OCI-LY3 (cell line): ENCODE measurements at regions not wholly inside any gene's neighbourhood (a gene's known extent, or its start where the extent isn't known, plus 50 kb on each side); places are given as distances from the start of the nearest gene placed in this dataset.

Experiments
- H2AFZ ChIP-seq: fragments of 200-600, 300-600 bp; shearing (Covaris generic); 2 replicates; pipeline ENCODE4 v1.6.0; 2014; ENCODE audit warnings: antibody characterized with exemption, low read depth, low read length
- H3K27ac ChIP-seq: fragments of 200-600, 300-600 bp; sonication (generic); 2 replicates; pipeline ENCODE4 v1.5.1; 2014; ENCODE audit warnings: mild to moderate bottlenecking, low read length, moderate library complexity, mixed read lengths
- H3K27me3 ChIP-seq: fragments of 200-600, 300-600 bp; sonication (generic); 2 replicates; pipeline ENCODE4 v1.6.1; 2014; ENCODE audit warnings: low read depth, low read length, mixed read lengths
- H3K36me3 ChIP-seq: fragments of 200-600, 300-600 bp; sonication (generic); replicated peaks from 2 replicates; pipeline ENCODE3; 2014; ENCODE audit warnings: low read depth, low read length, mixed read lengths
- H3K4me1 ChIP-seq: fragments of 300-600, 200-600 bp; sonication (generic); 2 replicates; pipeline ENCODE4 v1.6.1; 2014; ENCODE audit warnings: low read length, mixed read lengths
- H3K4me2 ChIP-seq: fragments of 200-600, 300-600 bp; sonication (generic); 2 replicates; pipeline ENCODE4 v1.6.1; 2014; ENCODE audit warnings: low read length, mixed read lengths
- H3K4me3 ChIP-seq: fragments of 300-600, 200-600 bp; sonication (generic); 2 replicates; pipeline ENCODE4 v1.5.1; 2014; ENCODE audit warnings: antibody characterized with exemption, mild to moderate bottlenecking, low read length, moderate library complexity
- H3K79me2 ChIP-seq: fragments of 300-600, 200-600 bp; shearing (Covaris generic); 2 replicates; pipeline ENCODE4 v1.6.1; 2014; ENCODE audit warnings: mild to moderate bottlenecking, low read length, mixed read lengths
- H3K9ac ChIP-seq: fragments of 300-600, 200-600 bp; shearing (Covaris generic); 2 replicates; pipeline ENCODE4 v1.6.0; 2014; ENCODE audit warnings: mild to moderate bottlenecking, low read length, moderate library complexity
- H3K9me3 ChIP-seq: fragments of 200-600, 300-600 bp; shearing (Covaris generic); 2 replicates; pipeline ENCODE4 v1.6.1; 2014; ENCODE audit warnings: low read length, mixed read lengths; ENCODE audit not compliant: insufficient read depth
- H4K20me1 ChIP-seq: fragments of 200-600, 300-600 bp; sonication (generic); 2 replicates; pipeline ENCODE4 v1.6.1; 2016; ENCODE audit warnings: low read length, mixed read lengths; ENCODE audit not compliant: insufficient read depth
- EZH2phosphoT487 ChIP-seq: fragments of 200-600 bp; shearing (Covaris generic); IDR thresholded peaks from 2 replicates; pipeline ENCODE4 v1.6.1; 2018; ENCODE audit warnings: antibody characterized with exemption, mixed run types, low read depth
- TF ChIP-seq, protein P1 (sequence below): fragments of 200-600, 300-600 bp; sonication (generic); IDR thresholded peaks from 2 replicates; pipeline ENCODE4 v1.5.1; 2014; ENCODE audit warnings: antibody characterized with exemption, low read length, low read depth

DNA sequence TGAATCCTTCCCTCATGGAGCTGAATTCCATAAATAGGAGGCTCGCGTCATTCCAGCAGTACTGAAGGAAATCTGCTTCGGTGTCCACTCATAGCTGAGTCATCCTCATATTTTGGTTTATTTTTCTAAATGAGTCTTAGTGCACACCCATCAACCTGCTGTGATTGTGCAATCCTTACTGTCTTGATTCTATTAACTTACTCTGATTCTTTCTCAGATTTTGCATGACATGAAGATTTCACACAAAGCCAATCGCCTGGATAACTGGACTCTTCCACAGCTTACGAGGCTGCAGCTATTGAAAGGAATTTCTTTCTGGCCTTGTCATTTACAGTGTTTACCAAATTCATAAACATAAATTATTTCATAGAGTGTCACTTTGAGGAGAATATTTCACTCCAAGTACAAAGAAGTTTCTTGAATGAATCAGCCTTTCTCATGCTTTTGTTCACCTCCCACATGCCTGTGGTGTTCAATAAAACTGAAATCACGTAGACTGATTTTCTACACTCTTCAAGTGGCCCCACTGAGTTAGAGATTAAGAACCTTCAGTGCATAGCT, 207.6 kb upstream of the SLITRK2 start:
- Histone ChIP-seq H3K27me3 (no peaks in the 10 kb centered on the region), H3K36me3 (no peaks in the 10 kb centered on the region), H4K20me1 (no peaks in the 10 kb centered on the region), H3K9ac (no peak overlapping the region), H3K9me3 (no peaks in the 10 kb centered on the region), H3K4me3 (no peak overlapping the region), H3K27ac (no peak overlapping the region), H2AFZ (no peak overlapping the region), H3K4me2 (no peak overlapping the region), H3K4me1 (no peaks in the 10 kb centered on the region), H3K79me2 (no peaks in the 10 kb centered on the region)
- TF ChIP-seq EZH2phosphoT487, result no peak
- TF ChIP-seq, protein P1, sequence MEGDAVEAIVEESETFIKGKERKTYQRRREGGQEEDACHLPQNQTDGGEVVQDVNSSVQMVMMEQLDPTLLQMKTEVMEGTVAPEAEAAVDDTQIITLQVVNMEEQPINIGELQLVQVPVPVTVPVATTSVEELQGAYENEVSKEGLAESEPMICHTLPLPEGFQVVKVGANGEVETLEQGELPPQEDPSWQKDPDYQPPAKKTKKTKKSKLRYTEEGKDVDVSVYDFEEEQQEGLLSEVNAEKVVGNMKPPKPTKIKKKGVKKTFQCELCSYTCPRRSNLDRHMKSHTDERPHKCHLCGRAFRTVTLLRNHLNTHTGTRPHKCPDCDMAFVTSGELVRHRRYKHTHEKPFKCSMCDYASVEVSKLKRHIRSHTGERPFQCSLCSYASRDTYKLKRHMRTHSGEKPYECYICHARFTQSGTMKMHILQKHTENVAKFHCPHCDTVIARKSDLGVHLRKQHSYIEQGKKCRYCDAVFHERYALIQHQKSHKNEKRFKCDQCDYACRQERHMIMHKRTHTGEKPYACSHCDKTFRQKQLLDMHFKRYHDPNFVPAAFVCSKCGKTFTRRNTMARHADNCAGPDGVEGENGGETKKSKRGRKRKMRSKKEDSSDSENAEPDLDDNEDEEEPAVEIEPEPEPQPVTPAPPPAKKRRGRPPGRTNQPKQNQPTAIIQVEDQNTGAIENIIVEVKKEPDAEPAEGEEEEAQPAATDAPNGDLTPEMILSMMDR, result no peak

DNA sequence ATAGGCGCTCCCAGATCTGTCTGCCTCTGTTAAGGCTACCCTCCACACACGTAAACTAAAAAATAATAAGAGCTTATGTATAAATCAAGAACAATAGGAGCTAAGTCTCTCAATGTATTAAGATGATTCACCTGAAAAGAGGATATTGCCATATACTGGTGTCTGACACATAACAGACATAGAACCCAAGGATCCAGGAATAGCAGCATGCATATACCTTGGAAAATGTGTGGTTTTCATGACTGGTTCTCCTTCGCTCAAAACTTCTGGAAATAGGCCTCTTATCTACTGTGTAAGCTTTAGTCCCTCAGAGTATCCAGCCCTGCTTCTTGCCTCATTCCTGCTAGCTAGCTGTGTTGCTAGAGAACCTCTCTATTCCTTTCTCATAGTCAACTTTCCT, 203.7 kb upstream of the SLITRK2 start:
- Histone ChIP-seq H3K4me2 (no peak overlapping the region), H4K20me1 (no peaks in the 10 kb centered on the region), H3K79me2 (no peaks in the 10 kb centered on the region), H2AFZ (no peak overlapping the region), H3K27ac (no peak overlapping the region), H3K9ac (no peak overlapping the region), H3K36me3 (no peaks in the 10 kb centered on the region), H3K4me3 (no peak overlapping the region), H3K9me3 (no peaks in the 10 kb centered on the region), H3K27me3 (no peaks in the 10 kb centered on the region), H3K4me1 (no peaks in the 10 kb centered on the region)
- TF ChIP-seq, protein P1, result no peak
- no peak for TF ChIP-seq EZH2phosphoT487

DNA sequence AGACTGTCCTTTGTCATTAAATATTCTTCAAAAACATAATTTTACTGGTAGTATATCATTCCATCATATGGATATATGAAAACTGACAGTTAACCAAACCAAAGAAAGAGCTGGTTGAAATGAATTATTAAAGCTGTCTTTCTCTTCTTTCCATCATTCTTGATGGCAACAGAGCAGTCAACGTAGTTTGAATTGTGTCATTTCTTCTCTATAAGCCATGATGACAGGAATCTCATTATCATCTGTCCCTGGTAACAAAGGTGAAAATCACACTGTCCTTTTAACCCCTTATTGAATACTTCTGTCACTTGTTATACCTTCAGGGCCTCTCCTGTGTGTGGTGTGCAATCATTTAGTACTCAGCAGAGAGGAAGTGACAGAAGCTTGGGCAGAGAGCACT, 197.0 kb upstream of the SLITRK2 start:
- no peak overlapping the region for H3K4me2 ChIP-seq
- no peaks in the 10 kb centered on the region for H3K36me3 ChIP-seq
- no peaks in the 10 kb centered on the region for H3K4me1 ChIP-seq
- no peak overlapping the region for H3K4me3 ChIP-seq
- TF ChIP-seq, protein P1, result no peak
- TF ChIP-seq EZH2phosphoT487, result no peak
- H3K9me3 ChIP-seq, result no peaks in the 10 kb centered on the region
- H3K79me2 ChIP-seq, result no peaks in the 10 kb centered on the region
- H3K27me3 ChIP-seq, result no peaks in the 10 kb centered on the region
- H4K20me1 ChIP-seq, result no peaks in the 10 kb centered on the region
- H2AFZ ChIP-seq, result no peak overlapping the region
- H3K27ac ChIP-seq, result no peak overlapping the region
- H3K9ac ChIP-seq, result no peak overlapping the region

DNA sequence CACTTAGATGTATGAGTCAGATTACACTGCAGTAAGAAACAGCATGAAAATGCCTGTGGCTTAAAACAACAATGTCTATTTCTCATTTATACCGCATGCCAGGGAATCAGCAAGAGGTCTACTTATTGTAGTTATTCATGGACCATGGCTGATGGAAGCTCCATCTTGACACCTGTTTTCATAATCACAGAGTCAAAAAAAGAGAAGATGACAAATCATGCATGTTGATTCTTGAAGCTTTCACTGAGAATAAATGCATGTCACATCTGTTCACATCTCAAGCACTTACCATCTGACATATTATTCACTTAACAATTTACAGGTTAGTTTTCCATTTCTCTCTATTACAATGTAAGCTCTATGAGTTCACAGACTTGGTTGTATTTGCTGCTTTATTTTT, 194.2 kb upstream of the SLITRK2 start:
- H3K9me3 ChIP-seq, result no peaks in the 10 kb centered on the region
- no peak overlapping the region for H3K4me3 ChIP-seq
- H3K27ac ChIP-seq, result no peak overlapping the region
- no peaks in the 10 kb centered on the region for H3K36me3 ChIP-seq
- H3K4me1 ChIP-seq, result no peaks in the 10 kb centered on the region
- no peak overlapping the region for H3K9ac ChIP-seq
- TF ChIP-seq, protein P1, result no peak
- H2AFZ ChIP-seq, result no peak overlapping the region
- no peaks in the 10 kb centered on the region for H3K27me3 ChIP-seq
- no peaks in the 10 kb centered on the region for H4K20me1 ChIP-seq
- no peak overlapping the region for H3K4me2 ChIP-seq
- no peaks in the 10 kb centered on the region for H3K79me2 ChIP-seq
